Small intestine (tissue), 7 donors: ENCODE measurements at regions not wholly inside any gene's neighbourhood (a gene's known extent, or its start where the extent isn't known, plus 50 kb on each side); places are given as distances from the start of the nearest gene placed in this dataset.

Source experiments
- DNase-seq, 2 donors: peaks; one replicate each; pipeline versions ENCODE4 v3.0.0 to v3.0.0-alpha.2; 2013
- FAIRE-seq: peaks from 2 replicates; lab custom pipeline; 2012; peaks lifted over from hg19 to GRCh38; lab: Jason Lieb, UNC
- H3K27ac ChIP-seq, 3 donors: one replicate each; pipeline ENCODE4 v1.5.1; 2013; ENCODE audit warnings: low read length in 2 of 3, mild to moderate bottlenecking in 2 of 3, control low read depth in 1 of 3, inconsistent platforms in 1 of 3, low read depth in 1 of 3, moderate library complexity in 1 of 3
- H3K27me3 ChIP-seq, 3 donors: one replicate each; pipeline ENCODE4 v1.6.1; 2013; ENCODE audit warnings: low read length in 3 of 3, inconsistent platforms in 1 of 3; ENCODE audit not compliant: control insufficient read depth in 3 of 3, insufficient read depth in 3 of 3
- H3K36me3 ChIP-seq, 3 donors: one replicate each; pipeline ENCODE4 v1.6.1; 2013; ENCODE audit warnings: low read length in 3 of 3, inconsistent platforms in 1 of 3, low read depth in 1 of 3, mild to moderate bottlenecking in 1 of 3, moderate library complexity in 1 of 3; ENCODE audit not compliant: control insufficient read depth in 3 of 3, insufficient read depth in 2 of 3
- H3K4me1 ChIP-seq, 3 donors: one replicate each; pipeline ENCODE4 v1.6.1; 2013; ENCODE audit warnings: low read length in 2 of 3, inconsistent platforms in 1 of 3, low read depth in 1 of 3, mild to moderate bottlenecking in 1 of 3, moderate library complexity in 1 of 3; ENCODE audit not compliant: control insufficient read depth in 3 of 3, insufficient read depth in 2 of 3
- H3K4me3 ChIP-seq, 3 donors: one replicate each; pipeline ENCODE4 v1.5.1; 2013; ENCODE audit warnings: low read length in 3 of 3, control low read depth in 1 of 3, inconsistent platforms in 1 of 3, low read depth in 1 of 3, mild to moderate bottlenecking in 1 of 3, moderate library complexity in 1 of 3
- H3K9me3 ChIP-seq, 2 donors: one replicate each; pipeline ENCODE4 v1.6.1; 2013; ENCODE audit warnings: low read depth in 1 of 2, low read length in 1 of 2; ENCODE audit not compliant: control insufficient read depth in 2 of 2, insufficient read depth in 1 of 2
- WGBS, 3 donors: extraction: QIAGEN DNeasy Blood & Tissue Kit; methylation state at CpG; one replicate each; pipeline ENCODE4 v1.1.7; 2013; 5-methylcytosine and 5-hydroxymethylcytosine counted together
- donor health status: healthy with polysubstance abuse.
- donor health status: control.
- donor health status: control.
- donor health status: Bipolar disorder and iron deficiency.
- donor health status: healthy.

DNA sequence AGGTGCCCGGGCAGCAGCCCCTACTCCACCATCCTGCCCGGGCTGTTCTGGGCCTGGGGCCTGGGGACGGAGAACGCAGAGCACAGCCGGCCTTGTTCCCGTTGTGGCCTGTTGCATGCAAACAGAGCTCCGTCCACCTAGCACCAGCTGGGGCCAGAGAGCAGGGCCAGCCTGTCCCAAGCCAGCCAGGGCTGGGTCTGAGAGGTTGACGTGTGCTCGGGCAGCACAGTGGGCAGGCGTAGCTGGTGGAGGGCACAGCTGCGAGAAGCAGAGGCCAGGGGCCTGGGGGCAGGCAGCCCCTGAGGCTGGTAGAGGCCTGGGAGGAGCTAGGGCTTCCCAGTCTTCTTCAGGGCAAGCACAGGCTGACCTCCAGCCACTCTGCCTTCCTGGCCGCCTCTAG, 1192.6 kb downstream of the BRD1 start:
- no peaks in the 10 kb centered on the region for H3K4me1 ChIP-seq
- WGBS, 3 donors: 81 to 90% (median 82%) methylated on average over 12 of the region's 12 CpGs

DNA sequence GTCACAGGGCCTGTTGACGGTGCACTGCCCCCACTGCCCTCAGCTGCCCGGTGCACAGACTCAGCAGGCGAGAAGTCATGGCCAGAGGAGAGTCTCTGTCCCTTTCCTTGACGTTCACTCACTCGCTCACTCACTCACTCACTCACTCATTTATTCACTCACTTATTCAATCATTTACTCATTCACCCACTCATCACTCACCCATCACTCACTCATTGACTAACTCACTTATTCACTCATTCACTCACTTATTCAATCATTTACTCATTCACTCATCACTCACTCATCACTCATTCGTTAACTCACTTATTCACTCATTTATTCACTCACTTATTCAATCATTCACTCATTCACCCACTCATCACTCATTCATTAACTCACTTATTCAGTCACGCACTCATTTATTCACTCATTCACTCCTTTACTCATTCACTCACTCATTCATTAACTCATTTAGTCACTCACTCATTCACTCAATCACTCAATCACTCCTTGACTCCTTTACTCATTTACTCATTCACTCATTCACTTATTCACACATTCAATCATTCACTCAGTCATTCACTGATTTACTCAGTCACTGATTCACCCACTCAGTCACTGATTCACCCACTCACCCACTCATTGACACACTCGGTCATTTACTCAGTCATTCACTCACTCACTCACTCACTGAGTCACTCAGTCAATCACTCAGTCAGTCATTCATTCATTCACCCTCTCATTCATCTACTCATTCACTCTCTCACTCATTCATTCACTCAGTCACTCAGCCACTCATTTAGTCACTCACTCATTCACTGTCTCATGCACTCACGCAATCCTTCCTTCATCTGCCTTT, 1193.5 kb downstream of the BRD1 start:
- DNase-seq (no peak), FAIRE-seq (no peak)
- 75 to 76% (median 75%) methylated on average over 9 of the region's 9 CpGs for WGBS, 3 donors
- Histone ChIP-seq H3K27me3 (no peaks in the 10 kb centered on the region), H3K4me3 (no peak overlapping the region), H3K36me3 (no peaks in the 10 kb centered on the region), H3K4me1 (no peaks in the 10 kb centered on the region), H3K9me3 (no peaks in the 10 kb centered on the region), H3K27ac (no peak overlapping the region)

More for the DNA sequence above, 1192.6 kb downstream of the BRD1 start:
- Histone ChIP-seq H3K36me3 (no peaks in the 10 kb centered on the region), H3K27me3 (no peaks in the 10 kb centered on the region), H3K4me3 (no peak overlapping the region), H3K27ac (no peak overlapping the region), H3K9me3 (no peaks in the 10 kb centered on the region)
- DNase-seq (no peak), FAIRE-seq (no peak)

DNA sequence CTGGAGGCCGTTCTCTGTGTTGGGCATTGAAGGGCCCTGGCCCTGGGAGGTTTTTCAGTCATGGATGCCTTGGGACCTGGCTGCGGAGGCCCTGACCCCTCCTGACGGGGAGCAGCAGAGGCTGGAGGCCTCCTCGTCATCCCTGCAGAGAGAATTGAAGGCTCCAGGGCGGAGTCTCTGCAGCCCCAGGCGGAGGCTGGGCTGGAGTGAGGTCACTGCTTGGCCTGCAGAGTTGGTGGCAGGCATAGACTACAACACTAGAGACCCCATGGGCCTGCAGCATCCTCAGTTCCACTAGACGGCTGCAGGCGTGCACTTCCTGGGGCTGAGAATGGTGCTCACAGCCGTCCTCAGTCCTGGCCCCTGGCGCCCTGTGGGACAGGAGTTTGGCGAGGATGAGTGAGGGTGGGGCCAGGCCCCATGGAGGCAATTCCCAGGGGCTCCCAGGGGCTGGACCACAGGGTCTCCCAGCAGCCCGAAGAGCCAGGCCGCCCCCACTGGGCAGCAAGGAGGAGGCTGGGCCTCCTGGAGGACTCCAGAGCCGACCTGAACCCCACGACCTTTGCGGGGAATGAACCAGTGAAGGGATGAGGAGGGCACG, 1194.9 kb downstream of the BRD1 start:
- DNase-seq (no peak), FAIRE-seq (no peak)
- WGBS, 3 donors: 68 to 75% (median 73%) methylated on average over 17 of the region's 17 CpGs
- H3K4me1 ChIP-seq: no peaks in the 10 kb centered on the region
- no peaks in the 10 kb centered on the region for H3K27me3 ChIP-seq
- H3K36me3 ChIP-seq: no peaks in the 10 kb centered on the region
- no peak overlapping the region for H3K4me3 ChIP-seq
- no peaks in the 10 kb centered on the region for H3K9me3 ChIP-seq
- no peak overlapping the region for H3K27ac ChIP-seq

DNA sequence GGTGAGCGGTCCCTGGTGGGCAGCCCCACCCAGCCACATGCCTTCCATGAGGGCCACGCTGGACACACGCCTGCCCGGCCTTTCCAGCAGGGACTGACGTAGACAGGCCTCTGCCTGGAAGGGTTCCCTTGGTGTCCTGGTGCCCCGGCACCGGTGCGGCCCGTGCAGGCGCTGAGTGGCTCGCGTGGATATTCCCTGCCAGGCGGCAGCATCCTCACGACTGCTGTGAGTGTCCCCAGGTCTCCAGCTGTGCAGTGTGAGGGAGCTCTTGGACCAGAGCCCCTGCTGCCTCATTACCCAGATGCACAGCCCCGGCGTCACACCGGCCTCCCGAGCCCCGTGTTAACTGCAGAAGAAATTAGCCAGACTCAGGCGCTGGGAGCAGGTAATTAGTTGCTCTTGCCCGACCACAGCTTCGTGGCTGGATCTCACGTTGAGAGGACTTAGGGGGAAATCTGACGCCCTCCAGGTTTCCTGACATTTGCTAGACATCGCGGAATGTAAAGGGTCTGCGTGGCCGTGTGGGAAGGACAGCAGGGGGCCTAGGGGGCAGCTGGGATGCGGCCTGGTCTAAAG, 1196.3 kb downstream of the BRD1 start:
- no peak overlapping the region for H3K4me3 ChIP-seq
- no peaks in the 10 kb centered on the region for H3K4me1 ChIP-seq
- FAIRE-seq (no peak), DNase-seq (no peak)
- H3K27me3 ChIP-seq: no peaks in the 10 kb centered on the region
- H3K36me3 ChIP-seq: no peaks in the 10 kb centered on the region
- WGBS, 3 donors: 81 to 84% (median 83%) methylated on average over 28 to 29 of the region's 29 CpGs
- H3K9me3 ChIP-seq: no peaks in the 10 kb centered on the region
- H3K27ac ChIP-seq: no peak overlapping the region

DNA sequence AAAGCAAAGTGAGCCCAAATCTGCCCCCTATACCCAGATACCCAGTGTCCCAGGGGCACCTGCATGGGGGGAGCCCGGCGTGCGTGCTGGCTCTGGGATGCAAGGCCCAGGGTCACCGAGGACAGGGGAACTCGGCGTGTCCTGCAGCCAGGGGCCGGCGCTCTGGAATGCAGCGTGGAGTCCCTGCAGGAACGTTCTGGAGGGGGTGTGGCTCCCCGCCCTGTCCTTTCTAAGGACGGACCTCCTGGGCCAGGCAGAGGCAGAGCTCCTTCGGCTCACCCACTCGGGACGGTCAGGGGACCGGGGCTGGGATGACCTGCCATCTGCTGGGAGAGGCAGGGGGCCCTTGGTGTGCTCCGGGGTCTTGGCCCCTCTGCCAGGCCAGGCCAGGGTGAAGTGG, 1196.8 kb downstream of the BRD1 start:
- WGBS, 3 donors: 67 to 84% (median 73%) methylated on average over 11 to 17 of the region's 17 CpGs
- no peak for FAIRE-seq

DNA sequence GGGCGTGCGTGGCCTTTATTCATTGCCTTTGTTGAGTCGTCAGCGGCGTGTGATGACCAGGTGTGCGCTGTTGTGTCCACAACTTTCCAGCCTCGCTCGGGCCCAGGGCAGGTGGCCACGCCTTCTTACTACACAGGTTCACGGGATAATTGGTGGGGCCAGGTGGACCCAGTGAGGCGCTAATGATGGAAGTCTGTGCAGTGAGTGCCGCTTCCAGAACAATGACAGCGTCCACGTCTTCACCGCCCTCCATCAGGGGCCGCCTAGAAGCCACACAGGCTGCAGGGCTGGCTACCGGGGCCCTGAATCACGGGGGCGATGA, 1197.3 kb downstream of the BRD1 start:
- no peaks in the 10 kb centered on the region for H3K36me3 ChIP-seq
- DNase-seq: no peak
- no peak overlapping the region for H3K4me3 ChIP-seq
- H3K27me3 ChIP-seq: no peaks in the 10 kb centered on the region
- FAIRE-seq: no peak
- H3K4me1 ChIP-seq: no peaks in the 10 kb centered on the region
- no peak overlapping the region for H3K27ac ChIP-seq
- WGBS, 3 donors: 59 to 83% (median 68%) methylated on average over 19 of the region's 19 CpGs
- no peaks in the 10 kb centered on the region for H3K9me3 ChIP-seq

More for the DNA sequence above, 1196.8 kb downstream of the BRD1 start:
- no peaks in the 10 kb centered on the region for H3K27me3 ChIP-seq
- no peak overlapping the region for H3K27ac ChIP-seq
- no peak overlapping the region for H3K4me3 ChIP-seq
- H3K4me1 ChIP-seq: no peaks in the 10 kb centered on the region
- no peaks in the 10 kb centered on the region for H3K9me3 ChIP-seq
- no peak for DNase-seq
- H3K36me3 ChIP-seq: no peaks in the 10 kb centered on the region

DNA sequence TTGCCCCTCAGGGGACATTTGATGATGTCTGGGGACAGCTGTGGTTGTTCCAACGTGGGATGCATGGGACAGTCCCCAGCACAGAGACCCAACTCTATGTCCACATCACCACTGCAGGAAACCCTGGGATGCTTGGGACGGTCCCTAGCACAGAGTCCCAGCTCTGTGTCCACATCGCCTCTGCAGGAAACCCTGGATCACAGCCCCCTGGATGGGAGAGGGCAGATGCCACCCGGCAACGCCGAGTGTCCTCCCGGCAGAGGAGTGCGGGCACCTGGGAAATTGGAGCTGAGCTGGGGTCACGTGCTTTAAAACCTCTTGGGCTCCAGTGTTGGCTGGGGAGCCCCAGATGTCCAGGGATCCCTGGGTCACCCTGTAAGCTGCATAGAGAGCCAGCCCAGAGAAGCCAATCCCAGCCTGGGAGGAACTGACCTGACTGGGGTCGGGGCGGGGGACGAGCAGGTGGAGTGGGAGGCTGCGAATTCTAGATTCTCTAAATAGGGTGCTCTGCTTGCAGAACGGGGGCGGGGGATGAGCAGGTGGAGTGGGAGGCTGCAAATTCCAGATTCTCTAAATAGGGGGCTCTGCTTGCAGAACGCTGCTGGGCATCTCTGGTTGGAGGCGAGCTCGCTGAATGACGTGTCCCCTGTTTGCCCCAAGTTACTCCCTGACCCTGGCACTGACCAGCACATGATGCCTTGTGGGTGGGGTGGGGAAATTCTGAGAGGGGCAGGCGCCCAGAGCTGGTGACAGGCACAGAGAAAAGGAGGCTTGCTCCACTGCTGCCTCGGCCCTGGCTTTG, 1197.8 kb downstream of the BRD1 start:
- Histone ChIP-seq H3K4me1 (no peaks in the 10 kb centered on the region), H3K27me3 (no peaks in the 10 kb centered on the region), H3K27ac (no peak overlapping the region), H3K4me3 (no peak overlapping the region), H3K9me3 (no peaks in the 10 kb centered on the region), H3K36me3 (no peaks in the 10 kb centered on the region)
- no peak for DNase-seq
- 74 to 84% (median 79%) methylated on average over 20 to 21 of the region's 21 CpGs for WGBS, 3 donors
- FAIRE-seq: no peak

DNA sequence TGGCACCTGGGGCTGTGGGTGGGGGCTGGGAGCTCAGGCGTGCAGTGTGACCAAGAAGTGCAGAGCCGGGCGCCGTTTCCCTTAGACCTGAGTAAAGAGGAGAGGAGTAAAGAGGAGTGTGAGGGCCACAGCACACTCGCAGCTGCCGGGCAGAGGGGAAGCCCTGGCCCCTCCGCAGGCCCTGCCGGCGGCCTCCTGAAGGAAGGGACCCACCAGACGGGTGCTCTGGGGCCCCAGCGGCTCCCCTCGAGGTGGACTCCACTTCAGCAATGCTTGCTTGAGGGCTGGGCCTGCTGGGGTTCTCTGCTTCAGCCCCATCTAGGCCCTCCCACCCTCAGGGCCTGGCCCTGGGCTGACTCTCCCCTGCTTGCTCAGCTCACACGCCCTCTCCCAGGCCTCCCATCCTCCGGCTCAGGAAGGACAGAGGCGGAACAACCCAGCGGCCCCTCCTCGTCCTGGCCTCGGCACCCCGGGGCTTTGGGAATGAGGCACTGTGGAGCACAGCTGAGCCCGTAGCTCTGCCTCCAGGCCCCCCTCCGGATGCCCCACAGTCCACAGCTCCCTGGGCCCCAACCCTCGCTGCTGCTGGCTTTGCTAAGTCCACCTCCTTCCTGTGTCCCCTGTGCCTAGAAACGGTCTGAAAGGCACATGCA, 1198.7 kb downstream of the BRD1 start:
- Histone ChIP-seq H3K27me3 (no peaks in the 10 kb centered on the region), H3K4me1 (no peaks in the 10 kb centered on the region), H3K9me3 (no peaks in the 10 kb centered on the region), H3K27ac (no peak overlapping the region), H3K4me3 (no peak overlapping the region), H3K36me3 (no peaks in the 10 kb centered on the region)
- DNase-seq (no peak), FAIRE-seq (no peak)
- WGBS, 3 donors: 67 to 71% (median 71%) methylated on average over 13 to 23 of the region's 23 CpGs
